D341Med (cell line): ENCODE measurements at regions not wholly inside any gene's neighbourhood (a gene's known extent, or its start where the extent isn't known, plus 50 kb on each side); places are given as distances from the start of the nearest gene placed in this dataset.
"Not testable (repeated sequence)": the region's sequence is repeated elsewhere in the genome, so short reads cannot be mapped to it uniquely, and the experiment has no call there.

Experiments used
- DNase-seq: peaks from one replicate; pipeline ENCODE4 v3.0.0; 2012; ENCODE audit warnings: low spot score

DNA sequence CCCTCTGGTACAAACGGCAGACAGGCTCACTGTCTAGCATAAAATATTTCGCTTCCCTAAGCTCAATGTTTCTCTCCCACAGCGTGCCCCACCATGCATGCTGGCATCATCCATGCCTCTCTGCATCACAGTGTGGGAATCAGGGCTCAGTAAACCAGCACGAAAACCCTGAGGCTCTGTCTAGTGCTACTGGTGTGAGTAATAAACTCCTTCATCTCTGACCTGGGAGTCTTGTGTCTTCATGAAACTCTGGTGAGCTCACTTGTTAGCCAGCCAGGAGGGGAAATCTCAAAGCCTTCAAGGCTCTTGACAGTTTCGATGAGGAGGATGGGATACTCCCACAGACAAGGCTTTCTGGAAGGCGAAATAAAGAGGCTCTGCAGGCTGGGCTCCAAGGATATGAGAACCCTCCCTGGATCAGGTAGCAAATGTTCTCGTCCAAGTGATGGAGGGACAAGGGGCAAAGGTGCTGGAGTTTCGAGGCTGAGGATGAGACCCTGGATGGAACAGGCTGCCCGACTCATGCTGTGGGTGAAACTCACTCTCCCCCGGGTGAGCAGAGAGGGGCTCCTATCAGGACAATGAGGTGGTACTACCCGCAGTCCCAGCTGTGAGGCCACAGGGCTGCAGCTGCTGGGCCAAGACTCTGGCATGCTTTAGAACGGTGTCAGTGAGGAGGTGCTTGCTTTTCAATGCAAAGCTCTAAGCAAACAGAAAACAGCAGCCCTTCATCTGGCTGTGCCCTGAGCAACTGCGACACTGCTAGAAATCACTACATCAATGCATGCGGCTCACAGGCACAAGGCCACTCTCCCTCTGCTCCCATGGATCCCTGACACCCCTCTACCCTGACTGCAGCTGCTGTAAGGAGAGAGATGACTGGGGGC, 69.3 kb downstream of the SHANK2 start:
- no peak for DNase-seq

DNA sequence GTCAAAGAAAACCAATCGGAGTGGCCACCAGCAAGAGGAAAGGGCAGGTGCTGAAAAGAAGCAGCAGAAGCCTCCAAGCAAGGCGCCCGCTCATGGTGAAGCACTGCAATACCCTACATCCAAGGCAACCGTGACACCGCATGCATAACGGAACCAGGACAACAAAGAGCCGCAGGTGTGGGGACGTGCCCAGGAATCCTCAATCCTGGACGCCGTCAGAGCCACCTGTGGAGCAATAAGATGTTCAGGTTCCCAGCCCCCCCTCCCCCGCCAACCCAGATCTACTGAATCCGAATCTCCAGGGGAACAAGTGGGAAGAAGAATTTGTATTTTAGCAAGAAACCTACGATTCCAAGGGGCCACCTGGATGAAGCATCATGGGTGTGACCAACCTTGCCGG, 70.8 kb downstream of the SHANK2 start:
- no peak for DNase-seq

- no peak for DNase-seq
These were observed 71.5 kb downstream of the SHANK2 start for GRCh38 chr11:71180694-71181470.

GRCh38 chr11:71179877-71180605, 72.3 kb downstream of the SHANK2 start:
- DNase-seq = no peak

DNA sequence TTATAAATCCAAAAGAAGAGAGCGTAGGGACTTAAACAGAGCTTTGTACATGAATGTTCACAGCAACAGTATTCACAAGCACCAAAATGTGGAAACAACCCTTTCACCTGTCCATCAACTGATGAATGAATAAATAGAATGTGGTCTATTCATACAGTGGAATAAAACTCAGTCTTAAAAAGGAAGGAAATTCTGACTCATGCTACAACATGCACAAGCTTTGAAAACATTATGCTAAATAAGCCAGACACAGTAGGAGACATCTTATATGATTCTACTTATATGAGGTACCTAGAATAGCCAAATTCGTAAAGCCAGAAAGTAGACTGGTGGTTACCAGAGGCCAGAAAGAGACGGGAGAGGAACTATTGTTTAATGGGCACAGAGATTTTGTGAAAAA, 74.3 kb downstream of the SHANK2 start:
- DNase-seq = no peak

DNA sequence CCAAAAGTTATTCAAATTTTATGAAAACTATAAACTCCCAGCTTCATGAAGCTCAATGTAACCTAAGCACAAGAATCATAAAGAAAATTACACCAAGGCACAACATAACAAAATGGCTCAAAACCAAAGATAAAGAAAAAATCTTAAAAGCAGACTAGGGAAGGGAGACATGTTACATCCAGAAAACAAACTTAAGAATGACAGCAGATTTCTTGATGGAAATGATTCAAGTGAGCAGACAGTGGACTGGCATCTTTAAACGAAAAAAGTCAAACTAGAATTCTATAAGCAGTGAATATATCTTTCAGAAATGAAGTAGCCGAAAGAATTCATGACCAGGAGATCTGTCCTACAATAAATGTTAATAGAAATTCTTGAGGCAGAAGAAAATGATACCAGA, 75.6 kb downstream of the SHANK2 start:
- no peak for DNase-seq

DNA sequence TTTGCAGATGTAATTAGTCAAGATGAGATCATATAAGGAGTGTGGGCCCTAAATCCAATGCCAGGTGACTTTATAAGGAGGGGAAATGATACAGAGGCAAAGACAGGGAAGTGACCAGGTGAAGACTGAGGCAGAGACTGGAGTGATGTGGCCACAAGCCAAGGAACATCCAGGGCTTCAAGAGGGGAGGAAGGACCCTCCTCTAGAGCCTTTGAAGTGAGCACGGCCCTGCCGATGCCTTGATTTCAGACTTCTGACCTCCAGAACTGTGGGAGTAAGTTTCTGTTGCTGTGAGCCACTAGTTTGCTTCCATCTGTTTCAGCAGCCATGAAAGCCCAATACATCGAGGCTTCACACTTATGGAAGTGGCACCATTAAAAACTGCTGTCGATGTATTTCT, 78.7 kb downstream of the SHANK2 start:
- DNase-seq = no peak

DNA sequence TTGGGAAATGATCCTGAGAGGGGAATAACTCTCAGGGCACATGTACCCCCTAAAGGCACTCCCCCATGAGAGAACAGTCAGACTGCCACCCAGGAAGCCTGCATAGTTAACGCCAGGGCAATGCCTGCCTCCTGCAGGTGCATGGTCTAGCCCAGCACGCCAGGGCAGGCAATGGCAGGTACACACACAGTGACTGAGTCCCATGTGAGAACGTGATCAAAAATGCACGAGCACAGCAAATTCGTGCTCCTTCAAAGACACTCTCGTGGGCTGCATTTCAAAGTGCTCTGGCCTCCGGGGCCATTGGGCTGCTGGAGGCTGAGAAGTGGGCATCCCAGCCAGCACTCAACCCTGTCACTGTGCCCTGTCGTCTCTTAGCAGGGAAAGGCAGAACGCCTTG, 79.7 kb downstream of the SHANK2 start:
- DNase-seq = no peak

DNA sequence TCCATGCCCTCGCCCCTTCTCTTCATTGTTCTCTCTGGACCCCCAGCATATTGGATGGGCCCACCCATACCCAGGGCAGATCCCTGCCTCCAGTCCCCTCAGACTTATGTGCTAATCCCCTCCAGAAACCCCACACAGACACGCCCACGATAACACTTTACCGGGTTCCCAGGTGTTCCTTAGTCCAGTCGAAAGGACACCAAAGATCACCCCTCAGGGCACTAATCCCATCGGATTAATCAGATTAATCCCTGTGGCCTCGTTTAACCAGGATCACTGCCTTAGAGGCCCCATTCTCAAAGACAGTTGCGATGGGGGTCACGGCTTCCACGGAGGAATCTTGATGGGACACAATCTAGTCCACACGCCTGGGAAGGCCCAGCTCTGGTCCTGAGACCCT, 80.8 kb downstream of the SHANK2 start:
- no peak for DNase-seq

DNA sequence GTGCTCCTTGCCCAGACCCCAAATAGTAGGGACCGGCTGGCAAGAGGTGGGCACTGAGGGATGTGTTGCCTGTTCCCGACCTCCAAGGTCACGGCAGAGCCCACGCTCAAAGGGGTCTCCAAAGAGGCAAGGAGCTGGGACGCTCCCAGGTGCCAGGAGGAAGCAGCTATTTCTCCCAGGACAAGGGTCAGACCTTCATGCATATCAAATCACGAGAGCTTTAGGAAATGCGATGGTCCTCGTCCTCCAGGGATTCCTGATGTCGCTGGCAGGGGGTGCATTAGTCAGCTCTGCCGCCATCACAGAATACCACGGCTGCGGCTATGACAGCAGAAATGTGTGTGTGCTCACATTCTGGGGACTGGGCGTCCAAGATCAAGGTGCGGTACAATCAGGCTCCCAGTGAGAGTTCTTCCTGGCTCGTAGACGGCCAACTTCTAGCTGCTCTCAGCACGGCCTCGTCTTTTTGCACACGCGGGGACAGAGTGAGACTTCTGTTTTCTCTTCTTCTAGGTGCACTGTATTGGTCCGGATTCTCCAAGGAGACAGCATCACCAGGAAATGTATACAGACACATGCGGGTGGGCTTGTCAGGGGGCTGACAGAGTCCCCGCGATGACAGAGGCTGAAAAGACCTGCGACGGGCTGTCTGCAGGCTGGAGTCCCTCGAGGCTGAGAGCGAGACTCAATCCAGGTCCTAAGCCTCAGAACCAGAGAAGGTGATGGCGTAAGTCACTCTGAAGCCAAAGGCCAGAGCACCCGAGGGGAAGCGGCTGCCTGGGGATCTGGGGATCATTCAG, 81.6 kb downstream of the SHANK2 start:
- DNase-seq = no peak

- no peak for DNase-seq
These were observed 83.1 kb downstream of the SHANK2 start for GRCh38 chr11:71169313-71169712.

GRCh38 chr11:71167814-71168213, 84.6 kb downstream of the SHANK2 start:
- not testable (repeated sequence) for DNase-seq

- DNase-seq = no peak
These were observed 86.6 kb downstream of the SHANK2 start for GRCh38 chr11:71165771-71166170.

- DNase-seq = no peak
These were observed 87.8 kb downstream of the SHANK2 start for GRCh38 chr11:71164621-71165020.

DNA sequence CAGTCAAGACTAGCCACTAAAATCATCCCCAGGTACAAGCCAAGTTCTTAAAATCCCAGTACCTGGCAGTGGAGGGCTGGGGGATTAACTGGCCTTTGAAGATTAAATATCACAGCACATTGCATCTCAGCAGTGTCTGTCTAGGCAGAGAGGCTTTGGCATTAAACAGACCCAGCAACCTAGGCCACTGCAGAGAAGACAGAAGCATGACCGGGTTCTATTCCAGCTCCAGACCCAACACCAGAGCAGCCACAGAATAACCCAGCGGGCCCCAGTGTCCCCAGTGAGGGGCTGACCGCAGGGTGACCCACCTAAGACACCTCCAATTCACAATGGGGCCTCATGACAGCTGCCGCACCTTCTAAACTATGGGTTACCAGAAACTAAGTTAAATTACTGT, 88.2 kb downstream of the SHANK2 start:
- DNase-seq = no peak

- no peak for DNase-seq
These were observed 89.0 kb downstream of the SHANK2 start for GRCh38 chr11:71163371-71163770.

DNA sequence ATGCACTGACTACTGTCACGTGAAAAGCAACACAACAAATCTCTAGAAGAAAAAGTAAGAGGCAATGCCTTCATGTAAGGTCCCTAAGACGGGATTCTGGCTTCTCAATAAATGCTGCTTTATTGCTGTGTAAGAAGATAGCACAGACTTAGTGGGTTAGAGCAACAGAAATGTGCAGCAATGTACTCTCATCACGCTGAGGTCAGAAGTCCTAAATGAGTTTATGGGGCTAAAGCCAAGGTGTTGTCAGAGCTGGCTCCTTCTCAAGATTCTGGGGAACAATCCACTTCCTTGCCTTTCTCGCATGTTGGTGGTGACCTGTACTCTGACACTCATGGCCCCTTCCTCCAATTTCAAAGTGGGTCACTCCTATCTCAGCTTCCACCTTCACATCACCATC, 93.4 kb downstream of the SHANK2 start:
- no peak for DNase-seq

- DNase-seq = not testable (repeated sequence)
These were observed 94.7 kb downstream of the SHANK2 start for GRCh38 chr11:71157676-71158075.

DNA sequence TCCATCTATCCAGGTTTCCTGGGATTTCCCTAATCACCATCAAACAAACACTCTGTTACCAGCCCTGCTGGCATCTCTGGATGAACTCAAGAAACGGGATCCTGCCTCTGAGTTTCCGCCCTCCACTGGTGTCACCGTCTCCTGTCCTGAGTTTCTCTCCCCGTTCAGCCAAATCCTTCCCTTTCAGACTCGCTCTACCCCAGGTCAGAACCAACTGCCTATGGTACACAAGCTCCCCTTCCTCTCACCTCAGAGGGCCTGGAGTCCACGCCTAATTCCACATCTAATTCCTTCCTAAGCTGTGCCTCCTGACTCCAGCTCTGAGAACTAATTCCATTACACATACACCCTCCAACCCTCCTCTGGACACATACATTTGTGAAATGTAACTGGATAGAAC, 96.1 kb downstream of the SHANK2 start:
- DNase-seq = no peak

DNA sequence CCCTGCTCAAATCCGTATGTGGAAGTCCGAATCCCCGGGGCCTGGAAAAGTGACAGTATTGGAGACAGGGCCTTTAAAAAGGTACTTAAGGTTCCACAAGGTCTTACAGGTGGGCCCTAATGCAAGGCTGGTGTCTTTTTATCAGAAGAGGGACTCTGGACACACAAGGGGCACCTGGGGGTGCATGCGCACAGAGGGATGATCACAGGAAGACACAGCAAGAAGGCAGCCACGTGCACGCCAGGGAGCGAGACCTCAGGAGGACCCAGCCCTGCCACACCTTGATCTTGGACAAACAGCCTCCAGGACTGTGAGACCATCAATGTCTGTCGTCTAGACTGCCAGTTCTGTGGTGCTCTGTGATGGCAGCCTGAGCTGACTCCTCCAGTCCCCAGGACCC, 96.5 kb downstream of the SHANK2 start:
- DNase-seq = no peak

GRCh38 chr11:71154261-71154805, 98.0 kb downstream of the SHANK2 start:
- no peak for DNase-seq

DNA sequence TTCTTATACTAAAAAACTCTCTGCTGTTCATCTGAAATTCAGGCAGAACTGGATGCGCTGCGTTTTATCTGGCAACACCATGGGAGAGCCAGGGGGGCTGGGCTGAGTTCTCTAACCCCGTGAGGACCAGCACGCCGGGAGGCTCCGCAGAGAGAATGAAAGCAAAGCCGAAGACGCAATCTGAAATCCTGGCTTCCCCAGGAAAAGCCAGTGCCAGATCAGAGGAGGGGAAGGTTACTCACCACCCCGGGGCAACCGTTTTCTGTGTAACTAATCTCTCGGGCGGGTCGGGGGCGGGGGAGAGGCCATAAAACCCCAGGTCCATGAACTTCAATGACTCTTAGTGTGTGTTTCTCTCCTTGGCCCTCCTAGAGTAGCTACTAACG, 99.4 kb downstream of the SHANK2 start:
- DNase-seq = no peak
